ENCODE measurements at regions not wholly inside any gene's neighbourhood (a gene's known extent, or its start where the extent isn't known, plus 50 kb on each side); places are given as distances from the start of the nearest gene placed in this dataset.

DNA sequence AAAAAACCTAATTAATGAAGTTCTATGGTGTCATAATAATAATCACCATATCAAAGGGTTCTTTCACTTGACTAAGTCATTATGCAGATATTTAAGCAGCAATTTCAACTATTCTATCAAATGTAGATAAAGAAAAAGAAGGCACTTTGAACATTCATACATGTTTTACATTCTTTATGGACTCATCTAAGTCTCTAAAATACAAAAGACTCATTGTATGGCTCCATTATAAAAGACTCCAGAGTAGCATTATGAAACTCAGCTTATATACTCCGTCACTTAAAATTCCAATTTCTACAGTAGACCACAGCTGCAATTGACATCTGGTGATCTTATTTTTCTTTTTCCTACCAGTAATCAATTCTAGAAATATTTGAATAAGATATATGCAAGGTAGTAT lies 173.5 kb upstream of the KIF2B start:
- TF ChIP-seq, protein P1, sequence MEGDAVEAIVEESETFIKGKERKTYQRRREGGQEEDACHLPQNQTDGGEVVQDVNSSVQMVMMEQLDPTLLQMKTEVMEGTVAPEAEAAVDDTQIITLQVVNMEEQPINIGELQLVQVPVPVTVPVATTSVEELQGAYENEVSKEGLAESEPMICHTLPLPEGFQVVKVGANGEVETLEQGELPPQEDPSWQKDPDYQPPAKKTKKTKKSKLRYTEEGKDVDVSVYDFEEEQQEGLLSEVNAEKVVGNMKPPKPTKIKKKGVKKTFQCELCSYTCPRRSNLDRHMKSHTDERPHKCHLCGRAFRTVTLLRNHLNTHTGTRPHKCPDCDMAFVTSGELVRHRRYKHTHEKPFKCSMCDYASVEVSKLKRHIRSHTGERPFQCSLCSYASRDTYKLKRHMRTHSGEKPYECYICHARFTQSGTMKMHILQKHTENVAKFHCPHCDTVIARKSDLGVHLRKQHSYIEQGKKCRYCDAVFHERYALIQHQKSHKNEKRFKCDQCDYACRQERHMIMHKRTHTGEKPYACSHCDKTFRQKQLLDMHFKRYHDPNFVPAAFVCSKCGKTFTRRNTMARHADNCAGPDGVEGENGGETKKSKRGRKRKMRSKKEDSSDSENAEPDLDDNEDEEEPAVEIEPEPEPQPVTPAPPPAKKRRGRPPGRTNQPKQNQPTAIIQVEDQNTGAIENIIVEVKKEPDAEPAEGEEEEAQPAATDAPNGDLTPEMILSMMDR (IDR thresholded peaks at IDR 0.05; ENCODE audit: control insufficient read depth, insufficient read depth, low read depth, low read length, missing control alignments): no peak
- no peak for DNase-seq (ENCODE audit: low read depth)
- no peak overlapping the region for H3K4me3 ChIP-seq (ENCODE audit: control insufficient read depth, low read depth, low read length)

DNA sequence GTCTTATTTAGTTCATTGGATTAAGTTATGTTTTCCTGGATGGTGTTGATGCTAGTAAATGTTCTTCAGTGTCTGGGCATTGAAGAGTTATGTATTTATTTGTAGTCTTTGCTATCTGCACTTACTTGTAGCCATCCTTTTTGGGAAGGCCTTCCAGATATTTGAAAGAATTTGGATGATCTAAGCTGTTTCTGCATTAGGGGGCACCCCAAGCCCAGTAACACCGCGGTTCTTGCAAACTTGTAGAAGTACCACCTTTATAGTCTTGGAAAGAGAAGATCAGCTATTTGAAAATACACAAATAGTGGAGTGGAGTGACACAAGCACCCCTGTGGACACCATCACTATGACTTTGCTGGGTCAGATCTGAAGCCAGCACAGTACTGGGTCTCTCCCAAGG lies 175.9 kb upstream of the KIF2B start:
- TF ChIP-seq, protein P1 (IDR thresholded peaks at IDR 0.05; ENCODE audit: control insufficient read depth, insufficient read depth, low read depth, low read length, missing control alignments): no peak
- H3K4me3 ChIP-seq (ENCODE audit: control insufficient read depth, low read depth, low read length): no peak overlapping the region
- DNase-seq (ENCODE audit: low read depth): no peak

DNA sequence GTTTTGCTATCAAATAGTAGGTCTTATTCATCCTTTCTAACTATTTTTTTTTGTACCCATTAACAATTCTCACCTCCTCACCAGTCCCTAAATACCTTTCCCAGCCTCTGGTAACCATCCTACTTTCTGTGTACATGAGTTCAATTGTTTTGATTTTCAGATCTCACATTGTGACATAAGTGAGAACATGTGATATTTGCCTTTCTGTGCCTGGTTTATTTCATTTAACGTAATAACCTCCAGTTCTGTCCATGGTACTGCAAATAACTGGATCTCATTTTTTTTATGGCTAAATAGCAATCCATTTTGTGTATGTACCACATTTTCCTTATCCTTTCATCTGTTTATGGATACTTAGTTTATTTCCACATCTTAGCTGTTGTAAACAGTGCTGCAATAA lies 181.9 kb upstream of the KIF2B start:
- TF ChIP-seq, protein P1 (IDR thresholded peaks at IDR 0.05; ENCODE audit: control insufficient read depth, insufficient read depth, low read depth, low read length, missing control alignments): no peak
- H3K4me3 ChIP-seq (ENCODE audit: control insufficient read depth, low read depth, low read length): no peak overlapping the region
- DNase-seq (ENCODE audit: low read depth): no peak

DNA sequence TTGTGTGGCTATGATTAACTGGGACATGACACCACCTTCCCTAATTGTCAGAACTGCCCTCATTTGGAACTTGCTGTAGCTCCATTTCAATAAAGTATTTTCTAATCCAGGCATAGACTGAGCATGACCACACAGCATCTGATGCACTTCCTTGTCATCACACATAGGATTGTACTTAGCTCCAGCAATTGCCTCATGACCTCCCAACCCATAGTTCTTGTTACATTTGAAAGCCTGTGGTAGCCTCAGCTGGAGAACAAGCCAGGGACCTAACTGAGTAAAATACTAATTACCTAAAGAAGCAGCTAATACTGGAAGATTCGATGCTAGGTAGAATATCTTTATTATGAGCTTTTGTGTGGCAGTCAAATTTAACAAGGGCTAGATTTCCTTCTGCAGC lies 187.3 kb upstream of the KIF2B start:
- no peak for DNase-seq (ENCODE audit: low read depth)
- TF ChIP-seq, protein P1 (IDR thresholded peaks at IDR 0.05; ENCODE audit: control insufficient read depth, insufficient read depth, low read depth, low read length, missing control alignments): no peak
- no peak overlapping the region for H3K4me3 ChIP-seq (ENCODE audit: control insufficient read depth, low read depth, low read length)

DNA sequence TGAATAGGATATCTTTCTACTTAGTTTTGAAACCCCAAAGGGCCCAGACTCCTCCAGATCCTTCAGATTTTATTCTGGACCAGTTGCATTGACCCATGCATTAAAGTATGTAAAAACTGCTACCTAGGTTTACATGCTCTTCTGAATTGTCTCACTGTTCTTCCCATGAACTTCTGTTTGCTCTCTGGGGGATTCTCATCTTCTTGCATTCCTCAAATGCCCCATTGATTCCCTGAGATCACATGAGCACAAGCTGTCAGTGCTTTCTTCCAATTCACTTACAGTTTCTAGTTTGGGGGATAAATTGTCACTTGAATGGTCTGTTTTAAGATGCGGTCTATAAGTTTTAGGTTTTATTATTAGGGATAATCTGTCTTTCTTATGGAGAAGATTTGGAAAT lies 188.9 kb upstream of the KIF2B start:
- TF ChIP-seq, protein P1 (IDR thresholded peaks at IDR 0.05; ENCODE audit: control insufficient read depth, insufficient read depth, low read depth, low read length, missing control alignments): no peak
- DNase-seq (ENCODE audit: low read depth): no peak
- no peak overlapping the region for H3K4me3 ChIP-seq (ENCODE audit: control insufficient read depth, low read depth, low read length)

DNA sequence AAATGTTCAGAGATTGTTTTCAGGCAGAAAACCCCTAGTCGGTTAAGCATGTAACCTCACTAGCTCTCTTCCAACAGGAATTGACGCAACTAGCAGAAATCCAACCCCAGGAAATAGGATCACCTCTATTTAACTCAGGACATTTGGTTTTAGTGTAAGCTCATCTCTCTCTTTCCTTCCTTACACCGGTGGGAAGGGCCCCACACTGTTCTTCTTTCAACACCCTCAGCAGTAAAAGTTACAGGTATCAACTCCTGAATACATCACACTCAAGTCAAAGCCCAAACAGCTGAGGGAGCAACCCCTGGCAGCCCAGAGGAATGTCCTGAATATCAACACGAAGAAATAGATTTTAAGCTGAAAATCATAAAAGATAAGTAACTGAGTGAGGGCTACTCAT lies 191.2 kb upstream of the KIF2B start:
- H3K4me3 ChIP-seq (ENCODE audit: control insufficient read depth, low read depth, low read length): no peak overlapping the region
- TF ChIP-seq, protein P1 (IDR thresholded peaks at IDR 0.05; ENCODE audit: control insufficient read depth, insufficient read depth, low read depth, low read length, missing control alignments): no peak
- no peak for DNase-seq (ENCODE audit: low read depth)

DNA sequence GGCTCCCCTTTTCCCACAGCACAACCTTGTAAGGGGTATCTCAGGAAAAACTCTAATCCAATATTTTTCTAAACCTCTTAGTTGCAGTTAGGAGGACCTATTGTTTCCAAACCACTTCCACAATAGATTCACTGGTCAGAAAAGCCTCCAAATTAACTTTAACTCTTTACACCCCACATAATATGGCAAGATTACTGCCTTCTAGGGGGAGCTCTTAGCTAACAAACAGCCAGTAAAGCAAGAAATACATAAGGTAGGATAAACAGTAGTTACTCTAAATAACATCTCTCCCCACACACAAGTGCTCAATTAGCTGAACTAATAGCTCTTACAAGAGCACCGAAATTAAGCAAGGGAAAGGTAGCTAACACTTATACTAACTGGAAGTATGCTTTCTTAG lies 192.1 kb upstream of the KIF2B start:
- no peak overlapping the region for H3K4me3 ChIP-seq (ENCODE audit: control insufficient read depth, low read depth, low read length)
- TF ChIP-seq, protein P1 (IDR thresholded peaks at IDR 0.05; ENCODE audit: control insufficient read depth, insufficient read depth, low read depth, low read length, missing control alignments): no peak
- no peak for DNase-seq (ENCODE audit: low read depth)

Data from AG09309 (cell line).